ENCODE measurements at regions not wholly inside any gene's neighbourhood (a gene's known extent, or its start where the extent isn't known, plus 50 kb on each side); places are given as distances from the start of the nearest gene placed in this dataset.
"Not testable (repeated sequence)": the region's sequence is repeated elsewhere in the genome, so short reads cannot be mapped to it uniquely, and the experiment has no call there.

- no peak for DNase-seq (ENCODE audit: low spot score in 2 of 2)
- 81 to 82% methylated on average over 10 of the region's 10 CpGs for WGBS, 2 donors
- intact Hi-C loops (cut with DNase I; ENCODE audit: low total_unique reads): no loop called here
- no peak for TF ChIP-seq CTCF (IDR thresholded peaks at IDR 0.05)
- no peak overlapping the region for H3K4me3 ChIP-seq (ENCODE audit: low read depth, poor library complexity, severe bottlenecking)
These were observed 59.9 kb upstream of the ATF7IP2 start for GRCh38 chr16:10325783-10326543.

- DNase-seq (ENCODE audit: low spot score in 2 of 2): no peak
- 86 to 90% methylated on average over 5 of the region's 5 CpGs for WGBS, 2 donors
- intact Hi-C loops (cut with DNase I; ENCODE audit: low total_unique reads): no loop called here
- H3K4me3 ChIP-seq (ENCODE audit: low read depth, poor library complexity, severe bottlenecking): no peak overlapping the region
- TF ChIP-seq CTCF (IDR thresholded peaks at IDR 0.05): no peak
- TF ChIP-seq POLR2A (IDR thresholded peaks at IDR 0.05): no peak
These were observed 59.2 kb upstream of the ATF7IP2 start for GRCh38 chr16:10326647-10327046.

GRCh38 chr16:10328291-10328690, 57.6 kb upstream of the ATF7IP2 start:
- H3K4me3 ChIP-seq (ENCODE audit: low read depth, poor library complexity, severe bottlenecking); DNase-seq (ENCODE audit: low spot score in 2 of 2); intact Hi-C loops (cut with DNase I; ENCODE audit: low total_unique reads): not testable (repeated sequence)
- 75 to 82% methylated on average over 5 of the region's 5 CpGs for WGBS, 2 donors

- intact Hi-C loops (cut with DNase I; ENCODE audit: low total_unique reads): no loop called here
- no peak for DNase-seq (ENCODE audit: low spot score in 2 of 2)
- TF ChIP-seq CTCF (IDR thresholded peaks at IDR 0.05) (no peak), POLR2A (IDR thresholded peaks at IDR 0.05) (no peak)
- H3K4me3 ChIP-seq (ENCODE audit: low read depth, poor library complexity, severe bottlenecking): no peak overlapping the region
These were observed 53.6 kb upstream of the ATF7IP2 start for GRCh38 chr16:10332241-10332640.

GRCh38 chr16:10332775-10333174, 53.1 kb upstream of the ATF7IP2 start:
- WGBS, 2 donors: 93% methylated on average over 7 of the region's 7 CpGs
- no peak for DNase-seq (ENCODE audit: low spot score in 2 of 2)
- H3K4me3 ChIP-seq (ENCODE audit: low read depth, poor library complexity, severe bottlenecking): no peak overlapping the region
- TF ChIP-seq CTCF (IDR thresholded peaks at IDR 0.05) (no peak), POLR2A (IDR thresholded peaks at IDR 0.05) (no peak)
- intact Hi-C loops (cut with DNase I; ENCODE audit: low total_unique reads): no loop called here

- 87 to 90% methylated on average over 10 of the region's 10 CpGs for WGBS, 2 donors
These were observed 52.4 kb upstream of the ATF7IP2 start for GRCh38 chr16:10333321-10334032.

More at GRCh38 chr16:10333321-10334032, 52.4 kb upstream of the ATF7IP2 start:
- intact Hi-C loops (cut with DNase I; ENCODE audit: low total_unique reads): no loop called here
- TF ChIP-seq POLR2A (IDR thresholded peaks at IDR 0.05) (no peak), CTCF (IDR thresholded peaks at IDR 0.05) (no peak)
- no peak overlapping the region for H3K4me3 ChIP-seq (ENCODE audit: low read depth, poor library complexity, severe bottlenecking)
- DNase-seq (ENCODE audit: low spot score in 2 of 2): no peak
